Activated T-helper 17 cell treated with anti-CD3 and anti-CD28 coated beads, Interleukin-2, amount 50 U/mL, for 72 hours (primary cell): ENCODE measurements at regions not wholly inside any gene's neighbourhood (a gene's known extent, or its start where the extent isn't known, plus 50 kb on each side); places are given as distances from the start of the nearest gene placed in this dataset.

Experiments used
- ATAC-seq: fragments of 150-1000 bp; cut with Tn5 transposase; replicated peaks from 2 replicates; pipeline ENCODE4 v1.10.0; 2021; ENCODE audit warnings: mild to moderate bottlenecking, moderate library complexity
- H3K27ac Mint-ChIP-seq: one replicate; pipeline ENCODE4 v1.8.0; 2022; ENCODE audit warnings: mixed read lengths
- H3K27me3 Mint-ChIP-seq: one replicate; pipeline ENCODE4 v1.8.0; 2022; ENCODE audit warnings: mixed read lengths
- H3K36me3 Mint-ChIP-seq: one replicate; pipeline ENCODE4 v1.8.0; 2022; ENCODE audit warnings: low read depth, mild to moderate bottlenecking, mixed read lengths
- H3K4me1 Mint-ChIP-seq: one replicate; pipeline ENCODE4 v1.8.0; 2022; ENCODE audit warnings: mixed read lengths
- H3K4me3 Mint-ChIP-seq: one replicate; pipeline ENCODE4 v1.8.0; 2022; ENCODE audit warnings: mild to moderate bottlenecking, mixed read lengths
- H3K9me3 Mint-ChIP-seq: one replicate; pipeline ENCODE4 v1.8.0; 2022; ENCODE audit warnings: mixed read lengths

DNA sequence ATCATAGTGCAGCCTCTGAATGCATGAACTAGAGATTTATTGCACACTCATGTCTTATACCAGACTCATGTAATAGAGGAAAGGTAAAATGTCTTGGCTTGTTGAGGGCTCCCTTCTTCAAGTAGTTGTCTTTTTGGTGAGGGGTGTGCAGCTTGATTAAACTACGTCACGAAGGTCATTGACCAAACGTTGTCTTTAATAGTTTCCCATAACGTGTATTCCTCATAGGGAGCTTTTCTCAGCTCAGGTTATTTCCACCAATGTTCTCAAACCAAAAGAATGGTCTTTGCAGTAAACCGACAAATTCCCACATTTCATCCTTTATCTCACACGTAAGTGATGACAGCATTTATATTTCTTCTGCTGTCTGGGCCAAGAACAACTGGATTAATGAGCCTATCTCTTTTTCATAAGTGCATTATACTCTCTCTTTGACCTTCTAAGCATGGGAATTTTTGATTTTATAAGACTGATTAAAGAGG lies 547.7 kb upstream of the ZEB2 start:
- no peaks in the 10 kb centered on the region for H3K27me3 Mint-ChIP-seq
- no peaks in the 10 kb centered on the region for H3K36me3 Mint-ChIP-seq
- no peaks in the 10 kb centered on the region for H3K4me1 Mint-ChIP-seq
- no peak for ATAC-seq
- no peak overlapping the region for H3K27ac Mint-ChIP-seq
- H3K4me3 Mint-ChIP-seq, result no peak overlapping the region
- no peaks in the 10 kb centered on the region for H3K9me3 Mint-ChIP-seq

DNA sequence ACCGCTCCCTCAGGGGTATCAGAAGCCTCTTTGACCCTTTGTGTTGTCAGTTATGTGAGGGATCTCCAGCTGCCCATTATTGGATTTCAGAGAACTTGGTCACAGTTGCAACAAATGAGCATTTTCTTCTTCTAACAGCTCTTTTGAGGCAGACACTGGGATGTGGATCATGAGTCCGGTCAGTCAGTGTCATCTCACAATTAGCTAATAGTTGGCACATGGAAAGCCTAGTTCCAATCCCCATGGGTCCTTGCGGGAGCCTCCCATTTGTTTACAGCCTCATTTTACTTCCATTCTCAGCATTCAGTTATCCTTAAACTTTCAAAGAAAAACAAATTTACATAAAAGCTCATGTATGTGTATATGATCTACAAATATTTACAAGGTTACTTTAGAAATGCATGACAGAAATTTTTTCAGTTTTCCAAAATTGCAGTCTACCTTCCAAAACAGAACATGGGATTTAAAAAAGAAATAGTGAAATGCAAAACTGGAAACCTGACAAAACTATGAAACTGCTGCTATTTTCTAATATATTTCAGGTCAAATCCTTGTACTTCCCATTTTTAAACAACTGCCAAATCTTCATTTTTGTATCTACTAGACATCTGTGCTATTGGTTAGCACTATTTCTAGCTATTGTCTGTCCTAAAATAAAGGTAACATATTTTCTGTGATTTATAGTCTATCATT lies 547.1 kb upstream of the ZEB2 start:
- no peak overlapping the region for H3K27ac Mint-ChIP-seq
- H3K4me1 Mint-ChIP-seq, result no peaks in the 10 kb centered on the region
- no peaks in the 10 kb centered on the region for H3K27me3 Mint-ChIP-seq
- no peak for ATAC-seq
- H3K4me3 Mint-ChIP-seq, result no peak overlapping the region
- H3K9me3 Mint-ChIP-seq, result no peaks in the 10 kb centered on the region
- no peaks in the 10 kb centered on the region for H3K36me3 Mint-ChIP-seq

DNA sequence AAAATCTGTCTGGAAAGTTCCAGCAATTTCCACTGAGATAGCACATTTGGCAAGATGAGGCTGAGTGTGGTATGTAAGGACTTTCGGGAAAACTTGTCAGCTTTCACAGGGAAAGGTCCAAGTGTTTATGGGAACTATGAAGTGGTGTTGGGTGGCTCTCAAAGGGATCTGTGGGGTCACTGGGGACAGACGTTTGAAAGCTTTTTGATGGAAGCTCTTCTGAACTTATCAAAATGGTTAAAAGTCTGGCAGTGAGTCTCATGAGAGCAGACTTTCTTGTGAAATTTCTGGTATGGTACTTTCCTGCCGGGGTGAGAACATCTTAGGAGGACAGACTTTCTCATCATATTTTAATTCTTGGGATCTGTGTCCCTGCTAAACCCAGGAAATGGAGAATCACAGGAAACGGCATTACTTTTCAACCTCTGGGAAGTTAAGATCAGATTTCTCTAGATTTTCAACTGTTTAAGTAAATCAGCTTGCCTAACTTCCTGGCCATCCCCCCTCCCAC lies 546.3 kb upstream of the ZEB2 start:
- Mint-ChIP-seq H3K27ac (no peak overlapping the region), H3K27me3 (no peaks in the 10 kb centered on the region), H3K36me3 (no peaks in the 10 kb centered on the region), H3K4me1 (no peaks in the 10 kb centered on the region), H3K4me3 (no peak overlapping the region), H3K9me3 (no peaks in the 10 kb centered on the region)
- no peak for ATAC-seq

DNA sequence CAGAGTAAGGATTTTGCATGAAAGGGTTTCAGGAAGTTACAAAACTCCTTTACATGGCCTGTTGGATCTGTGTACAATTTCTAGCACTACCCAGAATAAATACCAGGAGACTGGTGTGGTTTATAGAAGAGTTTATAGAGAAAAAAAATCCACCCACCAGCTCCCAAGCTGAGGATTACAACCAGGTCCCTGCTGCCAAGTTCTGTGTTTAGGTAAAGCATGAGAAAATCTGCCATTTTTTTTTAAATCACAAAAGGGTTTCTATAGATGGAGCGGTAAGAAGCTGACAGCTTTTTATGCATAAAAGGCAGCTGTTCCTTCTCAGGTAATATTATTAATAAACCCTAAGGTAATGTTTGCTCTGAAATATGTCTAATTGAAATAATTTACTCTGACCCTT lies 545.4 kb upstream of the ZEB2 start:
- no peak for ATAC-seq
- no peaks in the 10 kb centered on the region for H3K4me1 Mint-ChIP-seq
- no peaks in the 10 kb centered on the region for H3K27me3 Mint-ChIP-seq
- no peak overlapping the region for H3K4me3 Mint-ChIP-seq
- no peak overlapping the region for H3K27ac Mint-ChIP-seq
- H3K9me3 Mint-ChIP-seq, result no peaks in the 10 kb centered on the region
- H3K36me3 Mint-ChIP-seq, result no peaks in the 10 kb centered on the region

DNA sequence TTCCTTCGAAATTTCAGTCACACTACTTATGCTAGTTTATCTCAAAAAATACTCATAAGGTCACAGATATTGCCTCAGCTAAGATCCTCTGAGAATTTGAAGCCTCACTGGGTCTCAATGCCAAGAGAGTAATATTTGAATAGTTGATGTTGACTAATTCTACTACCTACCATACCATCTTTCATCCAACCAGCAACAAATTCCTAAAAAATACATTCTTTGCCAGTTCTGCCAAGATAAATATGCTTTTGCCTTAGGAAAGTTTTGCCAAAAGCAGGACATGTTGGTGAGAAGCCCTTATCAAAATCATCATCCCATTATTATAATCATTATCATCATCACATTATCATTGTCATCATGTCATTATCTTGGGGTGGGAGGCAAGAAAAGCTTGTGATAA lies 544.6 kb upstream of the ZEB2 start:
- H3K36me3 Mint-ChIP-seq, result no peaks in the 10 kb centered on the region
- no peak overlapping the region for H3K4me3 Mint-ChIP-seq
- no peaks in the 10 kb centered on the region for H3K4me1 Mint-ChIP-seq
- H3K27me3 Mint-ChIP-seq, result no peaks in the 10 kb centered on the region
- no peak for ATAC-seq
- H3K9me3 Mint-ChIP-seq, result no peaks in the 10 kb centered on the region
- H3K27ac Mint-ChIP-seq, result no peak overlapping the region

DNA sequence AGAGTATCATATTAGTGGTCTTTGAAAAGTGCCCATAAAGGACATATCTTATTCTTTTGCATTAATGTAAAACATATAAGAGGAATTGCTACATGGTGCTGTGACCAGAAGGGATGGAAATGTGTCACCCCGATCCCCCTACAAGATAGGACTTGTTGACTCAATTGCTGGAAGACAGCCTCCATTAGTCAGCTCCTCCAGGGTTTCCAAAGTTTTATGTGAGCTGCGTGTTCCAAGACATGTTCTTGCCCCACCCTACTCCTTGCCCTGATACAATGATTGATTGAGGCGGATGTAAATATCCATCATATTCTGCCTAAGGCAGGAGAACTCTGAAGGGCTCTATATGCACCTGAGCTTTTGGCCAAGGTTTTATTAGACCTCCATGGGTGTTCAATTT lies 541.0 kb upstream of the ZEB2 start:
- H3K27ac Mint-ChIP-seq, result no peak overlapping the region
- H3K4me3 Mint-ChIP-seq, result no peak overlapping the region
- H3K4me1 Mint-ChIP-seq, result no peaks in the 10 kb centered on the region
- no peaks in the 10 kb centered on the region for H3K27me3 Mint-ChIP-seq
- no peaks in the 10 kb centered on the region for H3K9me3 Mint-ChIP-seq
- no peak for ATAC-seq
- H3K36me3 Mint-ChIP-seq, result no peaks in the 10 kb centered on the region

DNA sequence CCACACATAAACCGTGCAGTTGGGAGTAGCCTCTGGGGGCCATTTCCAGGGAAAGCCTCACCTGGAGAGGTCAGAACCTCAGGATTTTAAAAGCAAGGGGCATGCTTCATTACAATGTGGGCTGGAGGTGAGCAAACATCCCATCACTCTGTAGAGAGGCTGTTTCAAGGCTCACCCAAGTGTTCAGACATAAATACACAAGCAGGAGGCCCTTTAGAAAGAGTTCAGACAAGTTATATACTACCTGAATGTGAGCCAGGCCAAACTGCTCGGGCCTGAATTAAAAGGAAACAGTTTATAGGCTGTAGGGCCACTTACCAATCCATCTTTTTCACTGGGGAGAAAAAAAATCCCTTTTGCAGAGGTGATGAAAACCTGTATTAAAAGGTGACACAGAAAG lies 540.0 kb upstream of the ZEB2 start:
- H3K36me3 Mint-ChIP-seq, result no peaks in the 10 kb centered on the region
- no peaks in the 10 kb centered on the region for H3K4me1 Mint-ChIP-seq
- no peak overlapping the region for H3K4me3 Mint-ChIP-seq
- H3K27ac Mint-ChIP-seq, result no peak overlapping the region
- H3K27me3 Mint-ChIP-seq, result no peaks in the 10 kb centered on the region
- ATAC-seq, result no peak
- H3K9me3 Mint-ChIP-seq, result no peaks in the 10 kb centered on the region

DNA sequence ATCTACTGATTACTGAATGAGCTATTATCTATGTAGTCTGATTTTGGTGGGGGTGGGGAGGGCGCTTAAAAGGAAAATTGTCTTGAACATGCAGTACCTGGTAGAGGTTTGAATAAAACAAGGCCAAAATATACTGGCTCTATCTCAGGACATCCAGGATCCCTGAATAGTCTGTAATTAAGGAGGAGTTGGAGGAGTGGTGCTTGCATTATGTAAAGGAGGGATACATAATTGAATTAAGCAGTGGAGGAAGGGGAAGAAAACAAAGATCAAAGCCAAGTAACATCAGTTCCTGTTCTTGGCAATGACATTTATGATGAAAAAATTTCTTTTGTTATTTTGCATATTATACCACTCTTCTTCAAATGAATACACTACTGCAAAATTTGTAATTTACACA lies 539.4 kb upstream of the ZEB2 start:
- Mint-ChIP-seq H3K36me3 (no peaks in the 10 kb centered on the region), H3K4me3 (no peak overlapping the region), H3K4me1 (no peaks in the 10 kb centered on the region), H3K9me3 (no peaks in the 10 kb centered on the region), H3K27ac (no peak overlapping the region), H3K27me3 (no peaks in the 10 kb centered on the region)
- no peak for ATAC-seq

DNA sequence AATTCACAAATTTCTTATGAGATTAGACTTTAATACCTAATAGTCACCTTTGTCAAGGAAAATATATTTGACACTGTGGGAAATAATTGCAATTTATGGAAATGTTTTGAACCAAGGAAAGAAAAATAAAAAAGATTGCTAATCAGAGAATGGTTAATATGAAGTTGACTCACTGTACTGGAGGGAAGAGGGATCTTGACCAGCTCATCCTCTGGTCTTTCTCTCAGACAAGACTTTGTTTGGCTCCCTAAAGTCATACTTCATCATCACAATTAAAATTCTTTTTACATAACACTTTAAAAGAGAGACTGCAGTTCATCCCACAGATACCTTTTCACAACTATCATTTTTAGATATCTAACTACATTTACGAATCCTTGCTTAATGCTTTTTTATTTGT lies 538.5 kb upstream of the ZEB2 start:
- Mint-ChIP-seq H3K27ac (no peak overlapping the region), H3K4me3 (no peak overlapping the region), H3K4me1 (no peaks in the 10 kb centered on the region), H3K9me3 (no peaks in the 10 kb centered on the region), H3K36me3 (no peaks in the 10 kb centered on the region), H3K27me3 (no peaks in the 10 kb centered on the region)
- ATAC-seq, result no peak

DNA sequence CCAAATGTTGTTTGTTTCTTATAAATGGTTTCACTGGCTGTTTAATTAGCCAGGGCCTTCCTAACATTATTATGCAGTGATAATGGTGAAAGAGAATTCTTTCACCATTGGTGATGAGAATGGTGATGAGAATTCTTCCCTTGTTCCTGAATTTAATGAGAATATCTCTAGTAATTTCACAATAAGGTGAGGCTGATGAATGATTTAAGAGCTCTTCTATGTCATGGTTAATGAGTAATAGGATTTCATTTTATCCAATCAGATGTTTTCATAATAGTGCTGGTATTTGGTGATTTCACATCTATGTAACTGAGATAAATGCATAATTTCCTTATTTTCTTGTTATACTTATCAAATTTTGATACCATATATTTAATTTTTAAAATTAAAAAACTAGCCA lies 535.7 kb upstream of the ZEB2 start:
- ATAC-seq, result no peak
- Mint-ChIP-seq H3K4me3 (no peak overlapping the region), H3K27ac (no peak overlapping the region), H3K27me3 (no peaks in the 10 kb centered on the region), H3K4me1 (no peaks in the 10 kb centered on the region), H3K9me3 (no peaks in the 10 kb centered on the region), H3K36me3 (no peaks in the 10 kb centered on the region)

DNA sequence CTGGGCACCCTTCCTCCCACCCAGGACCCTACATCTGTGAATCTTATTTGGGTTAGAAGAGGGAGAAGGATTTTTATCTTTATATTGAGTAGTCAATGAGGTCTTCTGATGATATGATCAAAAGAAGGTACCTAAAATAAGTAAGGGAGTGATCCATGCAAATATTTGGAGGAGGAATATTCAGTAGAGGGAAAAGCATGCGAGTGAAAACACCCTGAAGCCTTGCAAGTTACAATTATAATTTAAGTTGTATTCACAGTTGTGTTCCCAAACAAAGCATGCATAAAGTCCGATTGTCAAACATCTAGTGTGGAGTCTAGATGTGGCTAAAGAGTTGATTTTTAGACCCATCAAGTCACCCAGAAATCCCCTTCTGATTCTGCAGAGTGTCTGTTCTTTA lies 530.2 kb upstream of the ZEB2 start:
- no peak overlapping the region for H3K27ac Mint-ChIP-seq
- H3K27me3 Mint-ChIP-seq, result no peaks in the 10 kb centered on the region
- no peak overlapping the region for H3K4me3 Mint-ChIP-seq
- ATAC-seq, result no peak
- no peaks in the 10 kb centered on the region for H3K4me1 Mint-ChIP-seq
- peaks cover 3% of the 10 kb centered on the region for H3K9me3 Mint-ChIP-seq
- H3K36me3 Mint-ChIP-seq, result no peaks in the 10 kb centered on the region

DNA sequence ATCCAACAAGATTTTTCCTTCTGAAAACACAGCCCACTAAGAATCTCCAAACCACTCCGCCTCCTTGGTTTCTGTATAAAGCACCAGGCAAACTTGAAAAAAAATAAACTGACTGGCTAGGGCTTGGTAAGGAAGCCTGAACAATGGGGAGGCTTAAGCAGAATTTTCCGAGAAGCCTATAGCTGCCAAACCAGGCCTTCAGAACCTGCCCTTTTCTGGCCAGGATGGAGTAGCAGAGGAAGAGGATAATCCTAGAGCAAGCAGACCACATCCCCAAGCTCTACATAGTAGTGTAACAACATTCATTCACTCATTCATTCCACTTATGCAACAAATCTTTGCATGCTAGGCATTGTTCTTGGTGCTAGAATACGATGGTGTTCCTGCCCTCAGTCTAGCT lies 529.6 kb upstream of the ZEB2 start:
- ATAC-seq, result no peak
- no peak overlapping the region for H3K27ac Mint-ChIP-seq

DNA sequence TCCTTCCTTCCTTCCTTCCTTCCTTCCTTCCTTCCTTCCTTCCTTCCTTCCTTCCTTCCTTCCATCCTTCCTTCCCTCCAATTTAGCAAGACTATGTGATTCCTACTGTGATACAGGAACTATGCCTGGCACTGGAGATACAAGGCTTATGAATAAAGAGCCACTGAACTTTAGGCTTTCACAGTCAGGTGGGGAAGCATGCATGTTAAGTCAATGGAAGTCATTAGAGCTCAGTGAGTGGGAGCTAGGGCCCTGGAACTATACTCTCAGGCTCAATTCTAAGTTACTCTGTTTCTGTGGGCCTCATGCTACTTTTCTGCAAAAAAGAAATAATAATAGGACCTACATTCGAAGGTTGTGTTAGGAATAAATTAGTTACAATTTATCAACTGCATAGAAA lies 527.6 kb upstream of the ZEB2 start:
- no peaks in the 10 kb centered on the region for H3K27me3 Mint-ChIP-seq
- H3K4me1 Mint-ChIP-seq, result no peaks in the 10 kb centered on the region
- H3K9me3 Mint-ChIP-seq, result peaks cover 3% of the 10 kb centered on the region
- no peak overlapping the region for H3K4me3 Mint-ChIP-seq
- H3K36me3 Mint-ChIP-seq, result no peaks in the 10 kb centered on the region
- ATAC-seq, result no peak
- H3K27ac Mint-ChIP-seq, result no peak overlapping the region

More for the DNA sequence above, 529.6 kb upstream of the ZEB2 start:
- no peaks in the 10 kb centered on the region for H3K36me3 Mint-ChIP-seq
- H3K4me1 Mint-ChIP-seq, result no peaks in the 10 kb centered on the region
- H3K27me3 Mint-ChIP-seq, result no peaks in the 10 kb centered on the region
- H3K4me3 Mint-ChIP-seq, result no peak overlapping the region
- peaks cover 3% of the 10 kb centered on the region for H3K9me3 Mint-ChIP-seq

DNA sequence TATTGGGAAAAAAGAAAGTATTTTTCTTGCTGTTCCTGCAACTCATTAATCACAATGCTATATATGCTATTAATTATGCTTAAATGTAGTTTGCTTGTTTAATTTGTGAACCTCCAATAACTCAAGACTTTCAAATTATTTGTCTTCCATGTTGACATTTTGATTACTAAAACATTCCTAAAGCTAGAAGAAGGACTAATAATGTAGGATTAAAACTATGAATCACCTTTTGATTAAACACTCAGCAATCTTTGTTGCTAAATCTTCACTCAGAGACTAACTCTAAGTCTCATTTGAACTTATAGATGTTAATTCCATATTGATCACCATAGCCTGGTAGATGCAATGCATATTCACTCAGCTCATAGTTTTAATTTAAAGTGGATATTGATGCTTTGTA lies 524.6 kb upstream of the ZEB2 start:
- no peaks in the 10 kb centered on the region for H3K4me1 Mint-ChIP-seq
- no peak for ATAC-seq
- no peak overlapping the region for H3K27ac Mint-ChIP-seq
- no peaks in the 10 kb centered on the region for H3K36me3 Mint-ChIP-seq
- H3K4me3 Mint-ChIP-seq, result no peak overlapping the region
- peaks cover 3% of the 10 kb centered on the region for H3K9me3 Mint-ChIP-seq
- H3K27me3 Mint-ChIP-seq, result no peaks in the 10 kb centered on the region

DNA sequence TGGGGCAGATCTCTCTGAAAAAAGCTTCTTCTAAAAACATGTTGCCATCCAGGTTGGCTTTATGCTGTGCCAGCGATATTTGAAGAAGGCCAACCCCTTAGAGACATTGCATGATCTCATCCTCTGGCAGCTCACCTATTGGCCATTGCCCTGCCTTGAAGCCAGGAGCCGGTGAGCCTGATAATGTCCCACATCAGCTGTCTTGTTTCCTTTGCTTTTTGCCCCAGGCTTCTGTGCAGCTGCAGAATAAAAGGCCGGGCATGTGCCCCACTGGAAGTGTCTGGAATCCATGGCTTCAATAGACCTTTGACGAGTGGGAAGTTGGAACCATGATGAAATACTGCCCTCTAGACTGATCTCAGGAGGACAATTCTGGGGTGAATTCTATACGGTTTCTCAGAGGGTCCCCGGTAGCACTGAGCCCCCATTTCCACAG lies 523.5 kb upstream of the ZEB2 start:
- ATAC-seq, result no peak
- no peak overlapping the region for H3K4me3 Mint-ChIP-seq
- H3K27me3 Mint-ChIP-seq, result no peaks in the 10 kb centered on the region
- H3K4me1 Mint-ChIP-seq, result no peaks in the 10 kb centered on the region
- no peak overlapping the region for H3K27ac Mint-ChIP-seq
- H3K9me3 Mint-ChIP-seq, result peaks cover 3% of the 10 kb centered on the region
- H3K36me3 Mint-ChIP-seq, result no peaks in the 10 kb centered on the region

DNA sequence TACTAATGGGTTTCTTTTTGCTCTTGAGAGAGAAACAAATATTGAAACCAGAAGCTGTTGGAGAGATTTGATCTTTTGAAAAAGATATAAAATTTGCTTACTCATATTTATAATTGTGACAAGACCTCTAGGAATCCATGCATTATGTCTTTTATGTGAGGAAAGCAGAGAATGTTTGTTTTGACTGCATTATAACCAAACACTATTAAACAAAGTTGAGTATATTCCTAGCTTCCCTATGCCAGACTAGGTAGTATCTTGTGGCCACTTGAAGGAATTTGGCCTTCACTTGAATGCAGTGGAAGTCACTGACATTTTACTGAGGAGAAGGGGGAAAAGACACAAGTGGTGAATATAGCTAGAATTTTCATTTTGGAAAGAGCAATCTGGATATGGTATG lies 521.8 kb upstream of the ZEB2 start:
- Mint-ChIP-seq H3K36me3 (no peaks in the 10 kb centered on the region), H3K27me3 (no peaks in the 10 kb centered on the region), H3K27ac (no peak overlapping the region), H3K4me1 (no peaks in the 10 kb centered on the region), H3K4me3 (no peak overlapping the region), H3K9me3 (no peaks in the 10 kb centered on the region)
- ATAC-seq, result no peak
